C4-2B (cell line): ENCODE measurements at regions not wholly inside any gene's neighbourhood (a gene's known extent, or its start where the extent isn't known, plus 50 kb on each side); places are given as distances from the start of the nearest gene placed in this dataset.

ENCODE experiments used
- CTCF ChIP-seq: fragments of 450-650 bp; conservative IDR thresholded peaks from 2 replicates; pipeline ENCODE4 v1.5.1; 2017; ENCODE audit warnings: mild to moderate bottlenecking
- ZFX ChIP-seq: fragments of 450-650 bp; IDR thresholded peaks from 2 replicates; pipeline ENCODE4 v1.6.1; 2017

- TF ChIP-seq CTCF (no peak), ZFX (no peak)
Measured at GRCh38 chrX:113818346-113818745, 765.5 kb upstream of the HTR2C start.
